ENCODE measurements at regions not wholly inside any gene's neighbourhood (a gene's known extent, or its start where the extent isn't known, plus 50 kb on each side); places are given as distances from the start of the nearest gene placed in this dataset.

DNA sequence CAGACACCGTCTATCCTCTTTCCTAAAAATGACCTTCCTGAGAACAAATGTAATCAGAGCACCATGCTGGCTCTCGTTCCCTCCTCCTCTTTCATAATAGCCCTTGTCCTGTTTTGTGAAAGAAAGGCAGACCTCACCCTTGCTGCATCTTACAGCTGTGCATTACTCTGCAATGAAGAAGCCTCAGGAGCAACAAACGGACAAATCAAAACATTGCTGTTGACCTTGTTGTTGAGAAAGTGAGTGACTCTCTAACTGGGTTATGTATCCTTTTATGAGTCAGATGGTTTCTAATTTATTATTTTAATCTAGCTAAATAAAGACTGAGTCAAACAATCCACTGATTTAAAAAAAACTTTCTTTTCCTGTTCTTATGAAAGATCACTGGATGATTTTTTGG lies 180.9 kb downstream of the RPS29 start:
- no peak for DNase-seq (ENCODE audit: low read depth)
- no peak overlapping the region for H3K4me3 ChIP-seq (ENCODE audit: low read depth, low read length)
- no peak for TF ChIP-seq CTCF (conservative IDR thresholded peaks at IDR 0.05; ENCODE audit: low read depth, low read length)

GRCh38 chr14:49401373-49401772 lies 184.8 kb downstream of the RPS29 start:
- no peak for TF ChIP-seq CTCF (conservative IDR thresholded peaks at IDR 0.05; ENCODE audit: low read depth, low read length)
- no peak overlapping the region for H3K4me3 ChIP-seq (ENCODE audit: low read depth, low read length)
- DNase-seq (ENCODE audit: low read depth): no peak

DNA sequence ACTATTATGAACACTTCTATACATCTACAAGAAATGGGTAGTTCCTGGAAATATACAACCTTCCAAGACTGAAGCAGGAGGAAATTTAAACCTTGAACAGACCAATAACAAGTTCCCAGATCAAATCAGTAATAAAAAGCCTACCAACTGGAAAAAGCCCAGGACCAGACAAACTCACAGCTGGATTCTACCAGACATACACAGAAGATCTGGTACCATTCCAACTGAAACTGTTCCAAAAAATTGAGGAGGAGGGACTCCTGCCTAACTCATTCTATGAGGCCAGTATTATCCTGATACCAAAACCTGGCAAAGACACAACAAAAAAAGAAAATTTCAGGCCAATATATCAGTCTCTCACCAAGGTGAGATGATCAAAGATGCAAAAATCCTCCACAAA lies 189.4 kb downstream of the RPS29 start:
- DNase-seq (ENCODE audit: low read depth): no peak
- TF ChIP-seq CTCF (conservative IDR thresholded peaks at IDR 0.05; ENCODE audit: low read depth, low read length): no peak
- H3K4me3 ChIP-seq (ENCODE audit: low read depth, low read length): no peak overlapping the region

DNA sequence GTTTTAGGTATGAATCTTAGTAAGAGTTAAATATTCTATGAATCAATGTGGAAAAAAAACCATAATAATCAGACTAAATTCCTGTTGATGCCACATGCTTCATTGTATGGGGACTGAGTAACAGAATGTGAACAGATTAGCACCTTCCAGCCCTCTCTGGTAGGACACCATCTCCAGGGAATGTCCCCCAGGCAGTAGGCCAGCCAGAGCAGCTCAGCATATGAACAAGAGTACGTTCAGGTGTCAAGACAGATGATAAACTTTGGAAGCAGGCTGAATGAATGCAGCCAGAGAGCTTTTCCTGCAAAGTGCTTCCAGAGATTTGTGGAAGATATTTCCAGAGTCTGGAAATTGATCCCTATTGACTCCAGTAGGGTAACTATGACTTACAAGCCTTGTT lies 204.4 kb downstream of the RPS29 start:
- no peak for TF ChIP-seq CTCF (conservative IDR thresholded peaks at IDR 0.05; ENCODE audit: low read depth, low read length)
- H3K4me3 ChIP-seq (ENCODE audit: low read depth, low read length): no peak overlapping the region
- no peak for DNase-seq (ENCODE audit: low read depth)

- DNase-seq (ENCODE audit: low read depth): no peak
- TF ChIP-seq CTCF (conservative IDR thresholded peaks at IDR 0.05; ENCODE audit: low read depth, low read length): no peak
- no peak overlapping the region for H3K4me3 ChIP-seq (ENCODE audit: low read depth, low read length)
Observed at GRCh38 chr14:49367696-49368095, 218.5 kb downstream of the RPS29 start.

GRCh38 chr14:49366416-49366815 lies 219.8 kb downstream of the RPS29 start:
- DNase-seq (ENCODE audit: low read depth): no peak
- TF ChIP-seq CTCF (conservative IDR thresholded peaks at IDR 0.05; ENCODE audit: low read depth, low read length): no peak

DNA sequence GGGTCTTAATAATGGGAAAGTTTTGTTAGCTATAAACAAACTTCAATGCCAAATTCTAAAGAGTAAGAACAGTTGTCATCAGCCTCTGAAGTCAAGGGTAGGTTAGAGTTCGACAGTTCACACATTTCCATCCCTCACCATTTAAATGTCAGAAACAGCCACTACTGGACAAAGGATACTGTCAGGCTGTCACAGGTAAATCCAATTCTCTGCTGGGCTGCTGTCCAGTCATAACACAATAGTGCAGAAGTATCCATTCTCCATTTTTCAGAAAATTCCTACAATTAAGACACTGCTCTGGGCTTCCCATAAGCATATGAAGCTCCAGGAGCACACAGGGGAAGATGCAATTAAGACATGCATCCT lies 221.4 kb downstream of the RPS29 start:
- TF ChIP-seq CTCF (conservative IDR thresholded peaks at IDR 0.05; ENCODE audit: low read depth, low read length): no peak
- DNase-seq (ENCODE audit: low read depth): no peak
- H3K4me3 ChIP-seq (ENCODE audit: low read depth, low read length): no peak overlapping the region

More at GRCh38 chr14:49366416-49366815, 219.8 kb downstream of the RPS29 start:
- H3K4me3 ChIP-seq (ENCODE audit: low read depth, low read length): no peak overlapping the region
